ENCODE measurements at regions not wholly inside any gene's neighbourhood (a gene's known extent, or its start where the extent isn't known, plus 50 kb on each side); places are given as distances from the start of the nearest gene placed in this dataset.
"Not testable (repeated sequence)": the region's sequence is repeated elsewhere in the genome, so short reads cannot be mapped to it uniquely, and the experiment has no call there.

DNA sequence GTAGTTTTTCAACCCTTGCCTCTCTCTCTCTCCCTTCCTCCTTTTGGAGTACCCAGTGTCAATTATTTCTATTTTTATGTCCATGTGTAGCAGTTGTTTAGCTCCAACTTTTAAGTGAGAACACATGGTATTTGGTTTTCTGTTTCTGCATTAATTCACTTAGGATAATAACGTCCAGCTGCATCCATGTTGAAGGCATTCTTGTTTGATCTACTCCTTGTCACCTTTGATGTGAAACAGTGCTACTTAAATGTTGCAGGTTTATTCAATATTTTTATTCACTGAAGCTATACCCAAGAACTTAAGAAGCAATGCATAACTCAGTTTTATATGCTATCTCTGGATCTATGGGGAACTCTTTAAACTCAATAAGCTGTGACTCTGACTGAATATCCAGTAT is 465.2 kb upstream of the ADGRB3 start:
- ATAC-seq (replicated peaks; ENCODE audit: extremely low read depth, poor library complexity, severe bottlenecking) (no peak), DNase-seq (ENCODE audit: low spot score in 2 of 2) (no peak)
- Mint-ChIP-seq H3K36me3 (ENCODE audit: insufficient read depth) (no peaks in the 10 kb centered on the region), H3K4me1 (no peaks in the 10 kb centered on the region), H3K27ac (ENCODE audit: low read depth) (no peak overlapping the region), H3K27me3 (no peaks in the 10 kb centered on the region), H3K9me3 (peaks cover 15% of the 10 kb centered on the region), H3K4me3 (no peak overlapping the region)

DNA sequence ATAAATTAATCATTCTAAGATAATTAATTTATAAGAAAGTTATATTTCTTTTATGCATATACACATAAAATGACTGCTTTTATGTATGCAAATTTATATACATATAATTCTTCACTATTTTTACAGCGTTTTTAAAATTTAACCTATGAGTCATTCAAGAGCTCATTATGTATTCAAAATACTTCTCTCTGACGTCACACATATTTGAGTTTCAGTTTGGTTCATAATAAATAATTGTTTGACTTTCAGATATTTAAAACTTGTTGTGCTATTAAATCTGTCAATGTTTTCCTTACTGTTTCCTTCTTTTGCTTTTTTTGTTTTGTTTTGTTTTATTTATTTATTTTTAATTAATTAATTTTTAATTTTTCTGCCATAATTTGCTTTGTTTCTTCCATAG is 467.5 kb upstream of the ADGRB3 start:
- DNase-seq (ENCODE audit: low spot score in 2 of 2) (no peak), ATAC-seq (replicated peaks; ENCODE audit: extremely low read depth, poor library complexity, severe bottlenecking) (no peak)
- no peak overlapping the region for H3K27ac Mint-ChIP-seq (ENCODE audit: low read depth)
- no peaks in the 10 kb centered on the region for H3K36me3 Mint-ChIP-seq (ENCODE audit: insufficient read depth)
- peaks cover 9% of the 10 kb centered on the region for H3K9me3 Mint-ChIP-seq
- no peaks in the 10 kb centered on the region for H3K27me3 Mint-ChIP-seq
- H3K4me1 Mint-ChIP-seq: no peaks in the 10 kb centered on the region
- no peak overlapping the region for H3K4me3 Mint-ChIP-seq

GRCh38 chr6:68160812-68161211 is 474.3 kb upstream of the ADGRB3 start:
- H3K4me1 Mint-ChIP-seq; H3K9me3 Mint-ChIP-seq; H3K27ac Mint-ChIP-seq (ENCODE audit: low read depth); H3K4me3 Mint-ChIP-seq; ATAC-seq (replicated peaks; ENCODE audit: extremely low read depth, poor library complexity, severe bottlenecking); H3K36me3 Mint-ChIP-seq (ENCODE audit: insufficient read depth); DNase-seq (ENCODE audit: low spot score in 2 of 2); H3K27me3 Mint-ChIP-seq: not testable (repeated sequence)

GRCh38 chr6:68160348-68160747 is 474.7 kb upstream of the ADGRB3 start:
- H3K9me3 Mint-ChIP-seq: peaks cover 8% of the 10 kb centered on the region
- H3K4me1 Mint-ChIP-seq: no peaks in the 10 kb centered on the region
- no peak for DNase-seq (ENCODE audit: low spot score in 2 of 2)
- no peak overlapping the region for H3K27ac Mint-ChIP-seq (ENCODE audit: low read depth)
- no peaks in the 10 kb centered on the region for H3K27me3 Mint-ChIP-seq
- no peak for ATAC-seq (replicated peaks; ENCODE audit: extremely low read depth, poor library complexity, severe bottlenecking)
- H3K4me3 Mint-ChIP-seq: no peak overlapping the region
- peaks cover 2% of the 10 kb centered on the region for H3K36me3 Mint-ChIP-seq (ENCODE audit: insufficient read depth)

- Mint-ChIP-seq H3K36me3 (ENCODE audit: insufficient read depth) (peaks cover 2% of the 10 kb centered on the region), H3K9me3 (peaks cover 8% of the 10 kb centered on the region), H3K27me3 (no peaks in the 10 kb centered on the region), H3K27ac (ENCODE audit: low read depth) (no peak overlapping the region), H3K4me1 (no peaks in the 10 kb centered on the region), H3K4me3 (no peak overlapping the region)
- no peak for DNase-seq (ENCODE audit: low spot score in 2 of 2)
- ATAC-seq (replicated peaks; ENCODE audit: extremely low read depth, poor library complexity, severe bottlenecking): no peak
Measured at GRCh38 chr6:68159433-68159832, 475.6 kb upstream of the ADGRB3 start.

DNA sequence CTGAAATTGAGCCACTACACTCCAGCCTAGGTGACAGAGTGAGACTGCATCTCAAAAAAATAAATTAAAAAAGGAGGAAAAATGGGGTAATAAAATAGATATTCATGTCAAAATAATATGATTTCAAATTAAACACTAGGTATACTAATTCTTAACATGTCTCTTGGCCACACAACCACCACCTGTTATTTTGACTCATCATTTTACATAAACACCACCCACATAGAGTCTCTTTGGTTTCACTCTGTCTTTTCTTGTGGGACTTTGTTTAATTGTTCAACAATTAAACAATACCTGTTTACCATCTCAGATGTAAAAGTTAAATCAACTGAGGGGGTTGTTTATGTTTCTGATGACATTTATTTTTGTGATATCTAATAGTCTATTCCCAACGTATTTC is 476.8 kb upstream of the ADGRB3 start:
- DNase-seq (ENCODE audit: low spot score in 2 of 2) (no peak), ATAC-seq (replicated peaks; ENCODE audit: extremely low read depth, poor library complexity, severe bottlenecking) (no peak)
- no peaks in the 10 kb centered on the region for H3K4me1 Mint-ChIP-seq
- H3K36me3 Mint-ChIP-seq (ENCODE audit: insufficient read depth): peaks cover 2% of the 10 kb centered on the region
- H3K27ac Mint-ChIP-seq (ENCODE audit: low read depth): no peak overlapping the region
- no peak overlapping the region for H3K4me3 Mint-ChIP-seq
- H3K27me3 Mint-ChIP-seq: no peaks in the 10 kb centered on the region
- H3K9me3 Mint-ChIP-seq: peaks cover 13% of the 10 kb centered on the region

DNA sequence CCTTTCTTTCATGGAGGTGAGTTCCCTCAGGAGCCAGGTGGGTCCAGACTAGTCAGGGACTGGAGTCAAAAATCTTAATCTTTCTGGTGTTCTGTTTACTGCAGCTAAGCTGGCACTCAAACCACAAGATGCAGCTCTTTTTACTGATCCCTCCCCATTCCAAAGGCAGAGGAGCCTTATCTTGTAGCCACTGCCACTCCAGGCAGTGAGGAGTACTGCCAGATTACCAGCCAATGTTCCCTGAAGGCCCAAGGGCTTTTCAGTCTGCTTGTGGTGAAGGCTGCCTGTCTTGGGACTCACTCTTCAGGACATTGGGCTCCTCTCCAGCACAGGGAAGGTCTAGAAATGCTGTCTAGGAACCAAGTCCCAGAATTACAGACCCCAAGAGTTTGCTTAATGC is 490.4 kb upstream of the ADGRB3 start:
- DNase-seq (ENCODE audit: low spot score in 2 of 2) (no peak), ATAC-seq (replicated peaks; ENCODE audit: extremely low read depth, poor library complexity, severe bottlenecking) (no peak)
- Mint-ChIP-seq H3K27ac (ENCODE audit: low read depth) (no peak overlapping the region), H3K4me1 (no peaks in the 10 kb centered on the region), H3K4me3 (no peak overlapping the region), H3K9me3 (peaks cover 27% of the 10 kb centered on the region), H3K36me3 (ENCODE audit: insufficient read depth) (no peaks in the 10 kb centered on the region), H3K27me3 (no peaks in the 10 kb centered on the region)

DNA sequence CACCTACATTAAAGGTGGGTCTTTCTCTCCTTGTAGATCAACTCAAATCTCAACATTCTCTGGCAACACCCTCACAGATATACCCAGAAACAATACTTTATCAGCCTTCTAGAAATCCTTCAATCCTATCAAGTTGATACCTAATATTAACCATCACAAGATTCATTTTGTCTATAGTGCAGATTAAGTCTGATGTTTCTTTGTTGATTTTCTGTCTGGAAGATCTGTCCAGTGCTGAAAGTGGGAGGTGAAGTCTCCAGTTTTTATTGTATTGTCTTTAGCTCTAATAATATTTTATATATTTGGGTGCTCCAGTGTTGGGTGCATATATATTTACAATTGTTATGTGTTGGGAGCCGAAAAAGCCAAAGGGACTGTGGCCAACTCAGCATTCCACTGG is 493.9 kb upstream of the ADGRB3 start:
- no peak overlapping the region for H3K27ac Mint-ChIP-seq (ENCODE audit: low read depth)
- no peak overlapping the region for H3K4me3 Mint-ChIP-seq
- H3K9me3 Mint-ChIP-seq: peaks cover 21% of the 10 kb centered on the region
- ATAC-seq (replicated peaks; ENCODE audit: extremely low read depth, poor library complexity, severe bottlenecking) (no peak), DNase-seq (ENCODE audit: low spot score in 2 of 2) (no peak)
- no peaks in the 10 kb centered on the region for H3K4me1 Mint-ChIP-seq
- H3K36me3 Mint-ChIP-seq (ENCODE audit: insufficient read depth): no peaks in the 10 kb centered on the region
- no peaks in the 10 kb centered on the region for H3K27me3 Mint-ChIP-seq

GRCh38 chr6:68139130-68139529 is 496.0 kb upstream of the ADGRB3 start:
- no peaks in the 10 kb centered on the region for H3K36me3 Mint-ChIP-seq (ENCODE audit: insufficient read depth)
- no peaks in the 10 kb centered on the region for H3K27me3 Mint-ChIP-seq
- peaks cover 29% of the 10 kb centered on the region for H3K9me3 Mint-ChIP-seq
- DNase-seq (ENCODE audit: low spot score in 2 of 2) (no peak), ATAC-seq (replicated peaks; ENCODE audit: extremely low read depth, poor library complexity, severe bottlenecking) (no peak)
- H3K27ac Mint-ChIP-seq (ENCODE audit: low read depth): no peak overlapping the region
- no peak overlapping the region for H3K4me3 Mint-ChIP-seq
- no peaks in the 10 kb centered on the region for H3K4me1 Mint-ChIP-seq

- DNase-seq (ENCODE audit: low spot score in 2 of 2) (no peak), ATAC-seq (replicated peaks; ENCODE audit: extremely low read depth, poor library complexity, severe bottlenecking) (no peak)
- Mint-ChIP-seq H3K9me3 (peaks cover 32% of the 10 kb centered on the region), H3K36me3 (ENCODE audit: insufficient read depth) (no peaks in the 10 kb centered on the region), H3K27ac (ENCODE audit: low read depth) (no peak overlapping the region), H3K4me3 (no peak overlapping the region), H3K4me1 (no peaks in the 10 kb centered on the region), H3K27me3 (no peaks in the 10 kb centered on the region)
Measured at GRCh38 chr6:68134796-68135195, 500.3 kb upstream of the ADGRB3 start.

- ATAC-seq (replicated peaks; ENCODE audit: extremely low read depth, poor library complexity, severe bottlenecking) (no peak), DNase-seq (ENCODE audit: low spot score in 2 of 2) (no peak)
- no peaks in the 10 kb centered on the region for H3K27me3 Mint-ChIP-seq
- H3K4me3 Mint-ChIP-seq: no peak overlapping the region
- peaks cover 29% of the 10 kb centered on the region for H3K9me3 Mint-ChIP-seq
- H3K36me3 Mint-ChIP-seq (ENCODE audit: insufficient read depth): no peaks in the 10 kb centered on the region
- H3K27ac Mint-ChIP-seq (ENCODE audit: low read depth): no peak overlapping the region
- no peaks in the 10 kb centered on the region for H3K4me1 Mint-ChIP-seq
Measured at GRCh38 chr6:68128211-68128610, 506.9 kb upstream of the ADGRB3 start.

DNA sequence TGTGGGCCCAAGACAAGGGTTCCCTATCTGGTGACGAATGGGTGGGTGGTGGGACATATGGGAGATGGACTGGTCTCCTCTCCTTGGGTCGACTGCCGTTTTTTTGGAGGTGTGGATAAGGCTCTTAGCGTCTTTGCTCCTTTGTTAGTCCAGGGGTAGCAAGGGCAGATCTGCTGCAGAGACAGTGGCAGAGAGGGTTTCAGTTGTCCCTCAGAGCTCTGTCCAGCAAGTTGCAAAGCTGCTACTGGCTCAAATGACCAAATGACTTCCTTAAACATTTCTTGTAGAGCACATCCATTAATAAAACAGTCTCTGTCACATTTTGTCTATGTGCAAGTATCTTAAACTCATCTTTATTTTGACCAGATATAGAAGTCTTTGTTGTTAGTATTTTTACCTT is 508.0 kb upstream of the ADGRB3 start:
- Mint-ChIP-seq H3K4me1 (no peaks in the 10 kb centered on the region), H3K27ac (ENCODE audit: low read depth) (no peak overlapping the region), H3K36me3 (ENCODE audit: insufficient read depth) (no peaks in the 10 kb centered on the region), H3K4me3 (no peak overlapping the region), H3K27me3 (no peaks in the 10 kb centered on the region), H3K9me3 (peaks cover 38% of the 10 kb centered on the region)
- no peak for ATAC-seq (replicated peaks; ENCODE audit: extremely low read depth, poor library complexity, severe bottlenecking)
- DNase-seq (ENCODE audit: low spot score in 2 of 2): no peak

DNA sequence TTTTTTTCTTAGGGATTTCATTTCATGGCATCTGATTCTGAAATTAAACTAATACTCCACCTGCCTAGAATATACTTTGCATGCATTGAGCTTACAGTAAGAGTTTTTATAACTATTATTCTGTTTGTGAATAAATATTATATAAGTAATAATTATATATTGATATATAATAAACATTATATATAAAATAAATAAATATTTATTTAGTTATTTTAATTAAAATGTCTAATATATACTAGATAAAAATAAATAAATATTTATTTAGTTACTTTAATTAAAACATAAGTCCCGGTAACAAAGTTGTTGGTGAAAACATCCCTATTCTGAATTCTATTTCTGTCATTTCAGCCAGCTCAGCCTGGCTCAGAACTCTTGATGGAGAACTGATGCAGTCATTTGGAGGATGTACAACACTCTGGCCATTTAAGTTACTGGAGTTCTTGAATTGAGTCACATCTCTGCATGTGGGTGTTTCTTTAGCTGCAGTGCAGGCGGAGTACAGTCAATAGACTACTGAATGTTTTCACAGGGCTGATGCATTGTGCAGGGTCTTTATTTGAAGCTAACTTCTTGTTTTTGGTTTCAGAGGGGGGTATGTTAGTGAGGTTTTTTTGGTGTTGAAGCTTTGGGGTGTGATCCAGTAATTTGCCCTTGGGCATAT is 508.9 kb upstream of the ADGRB3 start:
- no peaks in the 10 kb centered on the region for H3K36me3 Mint-ChIP-seq (ENCODE audit: insufficient read depth)

DNA sequence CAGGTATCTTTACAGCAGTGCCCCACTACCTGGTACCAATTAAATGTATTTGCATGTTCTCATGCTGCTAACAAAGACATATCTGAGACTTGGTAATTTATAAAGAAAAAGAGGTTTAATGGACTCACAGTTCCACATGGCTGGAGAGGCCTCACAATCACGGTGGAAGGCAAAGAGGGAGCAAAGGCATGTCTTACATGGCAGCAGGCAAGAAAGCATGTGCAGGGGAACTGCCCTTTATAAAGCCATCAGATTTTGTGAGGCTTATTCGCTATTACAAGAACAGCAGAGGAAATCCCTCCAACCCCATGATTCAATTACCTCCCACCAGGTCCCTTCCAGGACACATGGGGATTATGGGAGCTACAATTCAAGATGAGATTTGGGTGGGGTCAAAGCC is 512.1 kb upstream of the ADGRB3 start:
- DNase-seq (ENCODE audit: low spot score in 2 of 2); H3K4me1 Mint-ChIP-seq; H3K27me3 Mint-ChIP-seq; H3K27ac Mint-ChIP-seq (ENCODE audit: low read depth); H3K4me3 Mint-ChIP-seq; H3K36me3 Mint-ChIP-seq (ENCODE audit: insufficient read depth); ATAC-seq (replicated peaks; ENCODE audit: extremely low read depth, poor library complexity, severe bottlenecking): not testable (repeated sequence)
- H3K9me3 Mint-ChIP-seq: peaks cover 19% of the 10 kb centered on the region

More for the DNA sequence above, 508.9 kb upstream of the ADGRB3 start:
- Mint-ChIP-seq H3K27ac (ENCODE audit: low read depth) (no peak overlapping the region), H3K27me3 (no peaks in the 10 kb centered on the region), H3K9me3 (peaks cover 32% of the 10 kb centered on the region), H3K4me1 (no peaks in the 10 kb centered on the region), H3K4me3 (no peak overlapping the region)
- no peak for ATAC-seq (replicated peaks; ENCODE audit: extremely low read depth, poor library complexity, severe bottlenecking)
- no peak for DNase-seq (ENCODE audit: low spot score in 2 of 2)

All from central memory CD8-positive, alpha-beta T cell (primary cell).